ENCODE measurements at regions not wholly inside any gene's neighbourhood (a gene's known extent, or its start where the extent isn't known, plus 50 kb on each side); places are given as distances from the start of the nearest gene placed in this dataset.

- TF ChIP-seq POLR2A (IDR thresholded peaks at IDR 0.05), result no peak
- TF ChIP-seq, protein P1, sequence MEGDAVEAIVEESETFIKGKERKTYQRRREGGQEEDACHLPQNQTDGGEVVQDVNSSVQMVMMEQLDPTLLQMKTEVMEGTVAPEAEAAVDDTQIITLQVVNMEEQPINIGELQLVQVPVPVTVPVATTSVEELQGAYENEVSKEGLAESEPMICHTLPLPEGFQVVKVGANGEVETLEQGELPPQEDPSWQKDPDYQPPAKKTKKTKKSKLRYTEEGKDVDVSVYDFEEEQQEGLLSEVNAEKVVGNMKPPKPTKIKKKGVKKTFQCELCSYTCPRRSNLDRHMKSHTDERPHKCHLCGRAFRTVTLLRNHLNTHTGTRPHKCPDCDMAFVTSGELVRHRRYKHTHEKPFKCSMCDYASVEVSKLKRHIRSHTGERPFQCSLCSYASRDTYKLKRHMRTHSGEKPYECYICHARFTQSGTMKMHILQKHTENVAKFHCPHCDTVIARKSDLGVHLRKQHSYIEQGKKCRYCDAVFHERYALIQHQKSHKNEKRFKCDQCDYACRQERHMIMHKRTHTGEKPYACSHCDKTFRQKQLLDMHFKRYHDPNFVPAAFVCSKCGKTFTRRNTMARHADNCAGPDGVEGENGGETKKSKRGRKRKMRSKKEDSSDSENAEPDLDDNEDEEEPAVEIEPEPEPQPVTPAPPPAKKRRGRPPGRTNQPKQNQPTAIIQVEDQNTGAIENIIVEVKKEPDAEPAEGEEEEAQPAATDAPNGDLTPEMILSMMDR (IDR thresholded peaks at IDR 0.05), result no peak
Measured at GRCh38 chr2:15731213-15731888, 139.7 kb downstream of the DDX1 start.
